Kidney glomerular epithelial cell (primary cell): ENCODE measurements at regions not wholly inside any gene's neighbourhood (a gene's known extent, or its start where the extent isn't known, plus 50 kb on each side); places are given as distances from the start of the nearest gene placed in this dataset.
A peak's percentile ranks its signal among the peaks of the same experiment; 100 is the strongest.
"Not testable (repeated sequence)": the region's sequence is repeated elsewhere in the genome, so short reads cannot be mapped to it uniquely, and the experiment has no call there.

Source experiments
- DNase-seq: peaks from one replicate; lab custom pipeline; 2025; lab: John Stamatoyannopoulos, UW

GRCh38 chr15:78708713-78709260, 67.8 kb upstream of the CHRNB4 start:
- no peak for DNase-seq

GRCh38 chr15:78706481-78707235, 65.6 kb upstream of the CHRNB4 start:
- DNase-seq: not testable (repeated sequence)

- DNase-seq: not testable (repeated sequence)
Measured at GRCh38 chr15:78703334-78704056, 62.5 kb upstream of the CHRNB4 start.

- no peak for DNase-seq
Measured at GRCh38 chr15:78702609-78703333, 61.8 kb upstream of the CHRNB4 start.

GRCh38 chr15:78697449-78697848, 56.4 kb upstream of the CHRNB4 start:
- no peak for DNase-seq

- no peak for DNase-seq
Measured at GRCh38 chr15:78696436-78696835, 55.4 kb upstream of the CHRNB4 start.

GRCh38 chr15:78695854-78696253, 54.8 kb upstream of the CHRNB4 start:
- no peak for DNase-seq

GRCh38 chr15:78695046-78695671, 54.1 kb upstream of the CHRNB4 start:
- no peak for DNase-seq

- peak; percentile 18 for DNase-seq
Measured at GRCh38 chr15:78691851-78692421, 50.9 kb upstream of the CHRNB4 start.

GRCh38 chr15:78691167-78691850, 50.3 kb upstream of the CHRNB4 start:
- no peak for DNase-seq
